GM19023 (cell line): ENCODE measurements at regions not wholly inside any gene's neighbourhood (a gene's known extent, or its start where the extent isn't known, plus 50 kb on each side); places are given as distances from the start of the nearest gene placed in this dataset.

ENCODE experiments used
- ATAC-seq: cut with Tn5 transposase; IDR thresholded peaks from one replicate; pipeline ENCODE4 v1.9.1; 2021; ENCODE audit warnings: mild to moderate bottlenecking, moderate library complexity; ENCODE audit not compliant: unreplicated experiment

DNA sequence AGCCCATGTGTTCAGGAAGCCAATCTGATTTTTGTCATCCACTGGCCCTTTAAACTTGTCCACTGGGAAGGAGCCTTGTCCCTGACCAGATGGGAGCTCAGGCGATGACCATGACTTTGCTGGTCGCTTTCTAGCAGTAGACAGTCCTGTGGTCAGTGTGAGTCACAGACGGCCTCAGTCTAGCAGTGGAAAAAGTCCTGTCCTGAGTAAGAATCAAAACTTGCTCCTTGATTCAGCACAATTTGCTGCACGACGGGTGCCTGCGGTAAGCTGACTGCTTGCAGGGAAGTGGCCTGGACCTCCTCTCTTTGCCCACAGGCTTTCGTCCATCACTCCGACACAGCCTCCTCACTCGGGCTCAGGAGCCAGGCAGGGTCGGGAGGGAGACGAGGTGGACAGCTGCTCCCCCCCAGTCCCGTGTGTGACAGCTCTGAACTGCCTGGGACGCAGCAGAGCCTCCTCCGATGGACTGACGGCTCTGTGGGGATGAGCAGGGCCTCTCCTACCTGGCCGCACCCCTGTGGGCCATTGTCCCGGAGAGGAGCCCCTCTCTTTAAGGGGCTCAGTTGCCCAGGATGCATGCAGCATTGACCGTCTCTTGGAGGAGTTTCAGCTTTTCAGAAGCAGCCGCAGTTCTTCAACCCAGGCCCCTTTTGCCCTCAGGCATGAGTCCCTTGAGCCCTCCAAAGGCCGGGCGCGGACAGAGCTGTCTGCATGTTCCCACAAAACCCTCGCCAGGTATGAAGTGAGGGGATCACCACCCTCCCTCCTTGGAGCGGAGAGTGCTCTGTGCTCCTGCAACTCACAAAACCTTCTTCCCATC, 209.2 kb downstream of the ANKRD60 start:
- ATAC-seq: no peak

DNA sequence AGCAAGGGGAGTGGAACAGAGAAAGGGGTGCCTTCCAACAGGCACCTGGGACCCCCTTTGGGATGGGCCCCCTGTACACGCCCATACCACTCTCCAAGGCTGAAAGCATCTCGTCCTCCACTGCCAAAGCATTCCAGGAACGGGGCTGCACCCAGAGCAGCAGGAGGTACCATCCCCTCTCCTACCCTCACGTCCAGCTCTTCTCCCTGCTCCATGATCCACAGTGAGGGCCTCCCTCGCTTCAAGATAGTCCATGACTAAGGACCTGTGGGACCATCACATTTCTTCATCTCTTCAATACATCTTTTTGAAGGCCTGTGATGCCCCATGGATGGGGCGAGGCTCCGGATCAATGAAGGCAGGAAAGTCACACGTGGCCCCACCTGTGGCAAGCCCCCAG, 209.9 kb downstream of the ANKRD60 start:
- no peak for ATAC-seq

DNA sequence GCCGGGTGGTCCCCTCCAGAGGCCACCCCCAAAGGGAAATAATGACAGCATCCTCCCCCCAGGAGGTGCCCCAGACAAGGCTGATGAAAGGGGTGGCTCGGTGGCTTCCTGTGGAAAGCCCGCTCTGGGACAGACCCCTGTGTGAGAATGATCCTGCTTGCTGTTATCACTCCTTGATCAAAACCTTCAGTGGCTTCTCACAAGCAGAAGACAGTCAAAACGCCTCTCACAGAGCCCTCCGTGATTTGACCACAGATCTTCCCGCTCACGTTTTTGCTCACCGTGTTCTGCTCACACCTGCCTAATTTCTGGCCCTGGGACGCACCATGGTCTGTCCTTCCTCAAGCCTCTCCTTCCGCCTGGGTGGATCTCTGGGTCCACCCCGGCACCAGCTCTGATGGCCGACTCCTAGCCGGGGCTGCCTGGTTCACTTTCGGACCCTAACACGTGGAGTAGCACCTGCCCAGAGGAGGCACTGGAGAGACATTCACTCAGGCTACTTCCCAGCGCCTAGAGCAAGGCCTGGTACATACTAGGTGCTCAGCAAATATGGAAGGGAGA, 210.4 kb downstream of the ANKRD60 start:
- ATAC-seq: no peak

DNA sequence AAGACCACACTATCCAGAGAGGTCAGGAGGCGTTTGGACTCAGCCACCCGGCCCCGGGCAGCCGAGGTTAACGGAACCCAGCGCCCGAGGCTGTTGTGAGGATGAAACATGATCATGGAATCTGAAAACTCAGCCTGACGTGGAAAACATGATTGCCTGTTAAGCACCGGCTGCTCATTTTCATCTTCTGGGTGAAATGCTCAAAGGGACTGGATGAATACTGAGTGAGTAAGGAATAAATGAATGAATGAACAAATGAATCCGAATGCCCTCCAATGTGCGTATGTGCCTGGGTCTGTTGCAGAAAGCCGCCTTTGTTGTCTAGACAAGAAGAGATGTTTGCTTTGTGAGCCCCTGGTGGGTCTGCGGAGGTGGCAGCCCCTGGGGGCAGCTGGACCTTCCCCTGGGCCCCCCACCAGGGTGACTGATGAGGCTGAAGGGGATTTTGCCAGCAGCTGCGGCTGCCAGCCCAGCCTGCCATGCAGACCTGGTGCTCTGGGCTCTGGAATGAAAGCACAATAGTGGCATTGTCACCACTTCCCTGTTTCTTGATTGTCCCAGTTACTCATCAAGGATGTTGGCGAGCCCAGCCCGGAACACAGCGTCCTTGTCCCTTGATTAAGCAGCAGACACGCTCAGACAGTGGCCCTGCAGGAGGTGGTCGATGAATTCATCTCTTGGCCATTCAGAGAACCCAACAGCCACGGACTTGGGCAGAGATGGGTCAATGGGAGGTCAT, 211.1 kb downstream of the ANKRD60 start:
- no peak for ATAC-seq

DNA sequence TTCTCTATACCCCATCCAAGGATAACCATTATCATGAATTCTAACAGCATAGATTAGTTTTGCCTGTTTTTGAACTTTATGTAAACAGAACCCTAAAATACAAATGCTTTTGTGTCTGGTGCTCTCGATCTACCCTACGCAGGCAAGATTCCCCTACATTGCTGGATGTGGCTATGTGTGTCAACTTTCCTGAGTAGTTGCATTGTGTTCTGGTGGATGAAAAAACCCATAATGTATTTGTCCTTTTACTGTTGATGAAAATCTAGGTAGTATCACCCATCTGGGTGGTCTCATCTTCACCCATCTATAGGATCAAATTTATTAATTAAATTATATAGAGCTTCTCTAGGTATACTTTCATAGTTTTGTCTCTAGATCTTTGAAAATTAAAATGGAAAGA, 211.7 kb downstream of the ANKRD60 start:
- ATAC-seq: no peak

DNA sequence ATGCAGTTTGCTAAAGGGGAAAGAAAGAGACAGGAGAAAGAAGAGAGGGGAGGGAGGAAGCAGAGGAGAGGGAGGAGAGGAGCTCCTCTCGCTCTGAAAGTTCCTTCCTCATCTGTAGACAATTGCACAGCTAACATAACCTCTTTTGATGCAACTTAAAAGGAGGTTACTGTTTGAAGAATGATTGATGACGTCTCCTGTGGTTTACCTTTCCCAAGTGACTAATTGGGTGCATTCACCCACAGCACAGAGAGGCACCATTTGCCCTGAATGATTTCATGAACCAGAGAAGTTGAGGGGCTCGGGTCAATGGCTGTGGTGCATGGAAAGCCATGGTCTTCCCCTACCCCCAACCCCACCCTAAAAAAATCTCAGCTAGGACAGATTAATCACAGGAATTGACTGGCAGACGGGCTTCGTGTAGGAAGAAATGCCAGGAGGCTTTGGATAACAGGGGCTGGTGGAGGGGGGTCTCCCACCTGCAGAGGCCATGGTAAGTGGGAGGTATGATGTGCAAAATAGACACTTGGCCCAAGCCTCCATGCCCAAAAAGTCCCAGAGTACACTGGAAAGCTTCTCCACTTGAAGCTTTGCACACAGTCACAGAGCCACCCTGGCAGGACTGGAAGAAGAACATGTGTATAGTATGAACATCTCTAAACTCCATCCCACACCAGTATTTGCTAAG, 213.7 kb downstream of the ANKRD60 start:
- no peak for ATAC-seq

DNA sequence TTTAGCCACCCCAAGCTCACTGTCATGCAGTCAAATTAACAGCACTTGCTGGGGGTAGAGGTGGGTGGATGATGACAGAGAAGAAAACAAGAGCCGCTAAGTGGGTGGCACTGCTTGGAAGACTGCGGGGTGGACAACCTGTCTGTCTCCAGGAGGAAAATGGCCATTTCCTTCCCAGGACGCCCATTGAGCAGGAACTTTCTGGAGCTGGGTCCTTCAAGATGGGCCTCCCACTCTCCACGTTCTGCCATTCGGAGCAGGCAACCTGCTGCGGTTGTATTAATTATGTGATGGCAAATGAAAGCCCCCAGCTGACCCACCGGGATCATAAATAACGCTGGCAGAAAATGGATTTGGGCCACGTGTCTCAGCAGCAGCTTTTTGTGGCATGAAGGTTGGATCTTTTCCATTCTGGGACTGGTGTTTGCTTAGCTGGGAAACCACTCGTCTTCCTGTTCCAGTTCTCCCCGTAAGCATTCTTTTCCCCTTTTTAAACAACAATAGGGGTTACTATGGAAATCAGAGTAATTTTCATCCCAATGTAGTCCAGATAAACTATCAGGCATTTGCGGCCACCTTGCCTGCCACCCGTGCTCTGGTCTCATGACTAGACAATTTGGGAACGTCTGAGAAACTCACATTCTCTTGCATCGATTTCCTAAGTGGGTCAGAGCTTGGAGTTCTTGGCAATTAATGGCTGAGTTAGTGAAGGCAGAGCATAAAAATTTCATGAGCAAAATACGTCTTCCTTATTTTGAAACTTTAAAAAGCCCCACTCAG, 215.5 kb downstream of the ANKRD60 start:
- no peak for ATAC-seq

DNA sequence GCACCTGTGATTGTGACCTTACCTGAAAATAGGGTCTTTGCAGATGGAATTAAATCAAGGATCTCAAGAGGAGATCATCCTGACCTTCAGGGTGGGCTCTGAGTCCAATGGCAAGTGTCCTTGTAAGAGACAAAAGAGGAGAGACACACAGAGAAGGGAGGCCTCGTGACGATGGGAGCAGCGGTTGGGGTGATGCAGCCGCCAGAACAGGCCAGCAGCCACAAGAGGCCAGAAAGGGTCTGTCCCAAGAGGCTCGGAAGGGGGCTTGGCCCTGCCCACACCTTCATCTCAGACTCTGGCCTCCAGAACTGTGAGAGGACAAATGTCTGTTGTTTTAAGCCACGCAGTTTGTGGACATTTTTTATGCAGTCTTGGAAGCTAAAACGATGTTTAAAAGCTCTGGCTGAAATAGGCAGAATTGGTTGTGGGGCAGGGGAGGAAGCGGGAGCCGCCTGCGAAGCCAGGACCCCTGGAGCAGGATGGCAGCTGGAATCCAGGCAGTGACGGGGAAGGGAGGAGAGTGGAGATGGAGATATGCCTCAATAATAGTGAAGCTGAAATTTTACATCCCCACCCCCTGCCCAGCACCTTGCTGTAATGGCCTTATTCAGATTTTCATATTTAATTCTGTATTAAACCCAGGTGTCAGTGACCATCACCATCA, 216.4 kb downstream of the ANKRD60 start:
- no peak for ATAC-seq

DNA sequence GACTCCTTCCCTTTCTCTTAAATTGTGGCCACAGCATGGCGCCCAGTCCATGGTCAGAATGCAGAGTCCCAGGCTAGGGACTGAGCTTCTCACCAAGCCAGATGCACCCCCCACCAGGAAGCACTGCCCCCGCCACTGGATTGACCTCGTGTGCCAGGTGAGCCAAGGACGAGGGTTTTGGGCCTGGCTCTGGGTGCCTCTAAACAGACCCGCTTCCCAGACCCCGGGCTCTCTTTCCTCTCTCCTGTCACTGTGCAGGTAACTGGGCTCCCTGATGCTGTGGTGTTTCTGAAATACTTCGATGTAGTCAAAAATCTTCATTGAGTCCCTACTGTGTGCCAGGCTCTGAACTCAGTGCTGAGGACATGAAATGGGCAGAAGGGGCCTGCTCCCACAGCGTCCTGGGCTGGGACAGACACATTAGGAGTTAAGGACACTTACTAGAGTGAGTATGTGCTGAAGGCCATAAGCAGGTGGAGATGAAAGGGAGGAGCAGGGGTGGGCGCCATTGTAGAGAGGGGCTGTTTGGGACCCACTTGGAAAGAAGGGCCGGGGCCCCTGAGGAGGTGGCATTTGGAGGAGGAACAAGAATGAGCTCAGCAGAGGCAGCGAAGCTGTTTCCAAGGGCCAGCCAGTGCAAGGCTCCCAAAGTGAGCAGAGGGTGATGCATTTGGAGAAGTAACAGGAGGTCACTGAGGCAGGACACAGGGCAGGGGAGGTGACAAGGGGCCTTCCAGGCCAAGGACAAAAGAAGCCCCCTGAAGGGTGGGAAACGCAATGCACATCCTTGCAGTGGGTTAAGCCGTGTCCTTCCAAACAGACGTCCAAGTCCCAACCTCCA, 217.1 kb downstream of the ANKRD60 start:
- no peak for ATAC-seq

DNA sequence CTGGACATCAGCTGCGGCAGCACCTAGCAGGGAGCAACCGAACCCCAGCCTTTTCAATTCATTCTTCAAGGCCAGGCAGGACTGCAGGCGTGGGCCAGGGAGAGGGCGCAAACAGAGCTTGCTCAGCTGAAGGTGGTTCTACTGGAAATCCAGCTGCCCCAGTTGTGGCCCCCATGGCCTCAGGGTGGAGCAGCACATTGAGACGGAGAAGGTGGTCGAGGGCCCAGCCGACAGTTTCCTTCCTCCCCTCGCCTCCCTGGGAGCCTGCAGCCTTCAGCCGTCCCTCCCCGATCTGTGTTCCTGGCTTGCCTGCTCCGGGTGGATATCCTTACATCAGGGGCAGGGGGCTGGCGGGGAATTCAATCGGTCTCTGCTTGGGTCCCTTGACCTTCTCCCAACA, 217.8 kb downstream of the ANKRD60 start:
- ATAC-seq: no peak

DNA sequence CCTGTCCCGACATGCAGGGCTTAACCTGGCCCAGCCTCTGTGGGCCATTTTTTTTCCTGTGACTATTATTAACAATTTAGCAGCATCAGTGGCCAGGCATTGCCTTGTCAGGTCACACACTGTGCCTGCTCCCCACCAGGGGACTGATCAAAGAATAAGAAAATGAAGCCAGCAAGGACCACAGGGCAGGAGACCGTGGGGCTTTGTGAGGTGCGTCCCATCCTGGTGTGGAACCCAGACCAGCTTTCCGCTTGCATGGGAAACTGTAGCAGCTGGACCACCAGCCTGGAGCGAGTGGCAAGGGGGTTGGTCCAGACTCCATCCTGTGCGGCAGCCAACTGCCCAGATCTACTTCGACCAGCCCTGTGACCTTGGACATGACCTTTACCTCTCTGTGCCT, 218.3 kb downstream of the ANKRD60 start:
- ATAC-seq: no peak

DNA sequence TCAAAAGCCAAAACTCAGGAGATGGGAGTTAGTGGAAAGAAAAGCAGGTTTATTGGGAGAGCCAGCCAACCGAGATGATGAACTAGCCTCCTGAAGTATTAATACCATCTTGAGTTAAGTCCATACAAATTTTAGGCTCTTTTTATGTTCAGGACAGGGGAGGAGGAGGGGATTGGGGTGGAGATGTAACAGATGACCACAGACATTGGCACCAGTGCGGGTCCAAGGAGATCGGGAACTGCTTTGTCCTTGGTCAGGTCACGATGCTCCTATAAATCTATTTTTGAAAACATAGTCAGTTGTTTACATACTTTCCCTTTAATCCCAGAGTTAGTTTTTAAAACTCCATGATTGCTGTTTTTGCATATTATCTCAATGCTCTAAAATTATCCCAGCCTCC, 219.6 kb downstream of the ANKRD60 start:
- no peak for ATAC-seq

DNA sequence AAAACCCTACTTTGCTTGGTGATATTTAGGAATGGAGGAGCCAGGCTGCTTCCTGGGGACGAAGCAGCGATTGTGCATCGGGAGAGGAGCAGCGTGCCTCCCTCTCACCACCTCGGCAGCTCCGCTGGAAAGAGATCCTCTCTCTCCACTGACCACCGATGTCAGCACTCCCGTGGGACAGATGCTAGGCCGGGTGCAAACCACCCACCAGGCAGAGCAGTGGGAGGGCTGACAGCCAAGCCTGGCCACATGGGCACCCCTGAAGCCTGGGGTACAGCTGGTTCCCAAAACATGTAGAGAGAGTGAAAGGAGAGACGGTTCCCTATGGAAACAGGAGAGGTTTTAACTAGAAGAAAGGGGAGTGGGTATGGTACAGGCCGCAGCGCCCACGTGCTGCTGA, 220.0 kb downstream of the ANKRD60 start:
- ATAC-seq: no peak

DNA sequence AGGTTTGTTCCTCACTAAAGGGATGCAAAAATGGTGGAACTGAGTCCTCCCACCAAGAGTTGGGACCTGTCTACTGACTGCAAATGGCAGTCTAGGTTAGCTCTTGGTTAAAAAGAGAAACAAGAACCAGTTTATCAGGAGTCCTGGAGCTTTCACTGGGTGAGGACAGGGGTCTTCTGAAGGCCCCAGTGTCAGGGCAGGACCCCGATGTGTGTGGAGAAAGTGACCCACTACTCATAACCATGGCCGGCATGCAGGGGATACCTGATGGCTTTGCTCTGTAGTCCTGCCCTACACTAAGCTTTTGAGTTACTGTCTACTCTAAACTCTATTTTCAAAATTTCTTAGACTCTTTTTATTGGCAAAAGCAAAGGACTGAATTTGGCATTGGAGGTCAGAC, 220.5 kb downstream of the ANKRD60 start:
- ATAC-seq: no peak

DNA sequence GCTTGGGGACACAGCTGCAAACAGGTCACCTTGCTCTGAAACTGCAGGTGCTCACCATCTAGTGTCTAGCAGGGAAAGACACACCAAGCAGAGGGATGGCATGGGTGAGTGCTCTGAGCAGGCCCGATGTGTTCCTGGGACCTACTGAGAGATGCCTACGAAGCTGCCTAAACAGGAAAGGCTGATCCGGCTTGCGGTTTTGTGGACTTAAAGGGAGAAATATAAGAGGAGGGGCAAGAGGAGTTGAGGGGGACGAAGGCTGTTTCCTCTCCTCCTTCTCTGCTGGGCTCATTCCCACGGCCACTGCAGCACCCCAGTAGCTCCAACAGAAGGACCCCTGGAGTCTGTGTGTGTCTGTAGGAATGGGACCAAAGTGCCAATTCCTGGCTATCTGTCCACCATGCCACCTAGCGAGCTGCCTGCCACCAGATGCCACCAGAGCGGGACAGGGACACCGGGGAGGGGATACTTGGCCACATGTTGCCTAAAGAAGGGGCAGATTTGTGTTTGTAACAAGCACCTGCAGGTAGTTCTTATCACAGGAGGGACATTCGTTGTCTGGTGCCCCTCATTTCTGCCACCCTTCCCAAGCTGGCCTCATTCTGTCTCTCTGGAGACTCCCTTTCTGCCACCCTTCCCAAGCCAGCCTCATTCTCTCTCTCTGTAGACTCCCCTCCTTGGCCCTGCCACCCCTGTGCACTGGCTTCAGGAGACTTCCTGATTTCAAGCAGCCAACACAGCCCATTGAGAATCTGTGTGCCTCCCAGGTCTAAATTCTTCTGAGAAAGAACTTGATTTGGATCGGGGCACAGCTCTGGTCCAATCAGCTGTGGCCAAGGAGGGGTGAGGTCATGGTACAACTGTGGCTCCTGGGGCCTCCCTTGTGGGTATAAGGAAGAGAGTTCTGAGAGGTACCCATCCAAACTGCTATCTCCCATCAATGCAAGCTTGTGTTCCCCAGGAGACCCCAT, 221.8 kb downstream of the ANKRD60 start:
- ATAC-seq: no peak

DNA sequence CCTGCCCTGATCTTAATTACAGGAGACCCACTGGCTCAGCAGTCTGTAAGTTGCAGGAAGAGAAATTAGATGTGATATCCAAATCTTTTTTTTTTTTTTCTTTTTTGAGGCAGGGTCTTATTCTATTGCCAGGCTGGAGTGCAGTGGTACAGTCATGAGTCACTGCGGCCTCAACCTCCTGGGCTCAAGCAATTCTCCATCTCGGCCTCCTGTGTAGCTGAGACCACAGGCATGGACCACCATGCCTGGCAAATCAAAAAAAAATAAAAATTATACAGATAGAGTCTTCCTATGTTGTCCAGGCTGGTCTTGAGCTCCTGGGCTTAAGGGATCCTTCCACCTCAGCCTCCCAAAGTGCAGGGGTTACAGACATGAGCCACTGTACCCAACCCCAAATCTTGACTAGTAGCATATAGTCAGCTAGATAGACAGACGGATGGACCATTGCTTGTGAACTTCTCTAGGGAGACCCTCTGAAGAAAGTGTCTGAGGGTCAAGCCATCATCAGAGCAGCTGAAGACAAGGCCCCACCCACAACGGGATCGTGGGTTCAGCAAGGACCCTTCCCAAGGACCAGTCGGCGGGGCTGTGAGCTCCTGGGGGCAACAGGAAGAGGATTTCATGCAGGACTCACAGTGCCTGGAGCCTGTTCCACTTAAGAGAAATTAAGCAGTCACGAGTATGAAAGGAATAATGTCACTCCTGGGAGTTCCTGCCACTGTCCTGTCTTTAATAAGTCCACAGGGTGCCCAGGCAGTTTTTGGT, 222.7 kb downstream of the ANKRD60 start:
- no peak for ATAC-seq

DNA sequence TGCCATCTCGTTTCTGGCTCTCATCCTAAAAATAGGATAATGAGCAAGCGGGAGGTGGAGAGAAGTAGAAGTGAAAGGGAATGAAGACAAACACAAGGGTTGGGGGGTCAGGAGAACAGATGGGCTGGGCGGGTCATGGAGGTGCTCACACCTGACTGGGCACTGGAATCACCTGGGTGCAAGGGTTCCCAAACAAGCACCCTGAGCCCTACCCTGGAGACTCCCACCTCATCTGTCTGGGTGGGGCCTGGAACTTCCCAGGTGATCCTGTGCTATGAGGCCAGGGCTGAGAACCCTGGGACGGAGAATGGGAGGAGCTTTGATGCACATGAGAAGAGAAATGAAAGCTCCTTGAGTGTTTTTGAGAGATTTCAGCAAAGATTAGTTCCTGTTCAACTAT, 223.6 kb downstream of the ANKRD60 start:
- ATAC-seq: no peak
